K562 (cell line): ENCODE measurements at regions not wholly inside any gene's neighbourhood (a gene's known extent, or its start where the extent isn't known, plus 50 kb on each side); places are given as distances from the start of the nearest gene placed in this dataset.

Experiments used
- ARID1B ChIP-seq: fragments of 450-650 bp; IDR thresholded peaks from 2 replicates; pipeline ENCODE4 v1.6.1; 2016; ENCODE audit warnings: antibody characterized with exemption, mild to moderate bottlenecking, inconsistent platforms
- FOXK2 ChIP-seq, 2 experiments: fragments of 450-650 bp; IDR thresholded peaks in 1 of 2; conservative IDR thresholded peaks in 1 of 2; 2 replicates each; pipeline ENCODE4 v1.6.1; 2016; ENCODE audit warnings: low read depth in 2 of 2, mild to moderate bottlenecking in 1 of 2
- JUND ChIP-seq, 2 experiments: IDR thresholded peaks; 2 replicates in 1 of 2; 3 replicates in 1 of 2; pipeline ENCODE4 v1.6.1; 2011; ENCODE audit warnings: borderline replicate concordance in 2 of 2, low read depth in 2 of 2, low read length in 2 of 2, improper control_type of control experiment in 1 of 2, missing biosample characterization in 1 of 2, missing genetic modification characterization in 1 of 2, missing genetic modification reagents in 1 of 2
- MCM5 ChIP-seq: fragments of 450-650 bp; IDR thresholded peaks from 2 replicates; pipeline ENCODE4 v1.6.1; 2016; ENCODE audit warnings: low read depth
- MIER1 ChIP-seq: fragments of 450-650 bp; IDR thresholded peaks from 2 replicates; pipeline ENCODE4 v1.6.1; 2016; ENCODE audit warnings: antibody characterized with exemption, mild to moderate bottlenecking, low read depth
- MTA3 ChIP-seq: fragments of 450-650 bp; formaldehyde crosslinking; IDR thresholded peaks from 2 replicates; pipeline ENCODE4 v1.6.1; 2017; ENCODE audit warnings: mild to moderate bottlenecking, borderline replicate concordance
- PCBP2 ChIP-seq: fragments of 200-400 bp; formaldehyde crosslinking; IDR thresholded peaks from 2 replicates; pipeline ENCODE4 v1.6.1; 2018; ENCODE audit warnings: low read length, low read depth, mild to moderate bottlenecking, moderate library complexity; ENCODE audit not compliant: poor library complexity, severe bottlenecking
- PML ChIP-seq: IDR thresholded peaks from 2 replicates; pipeline ENCODE4 v1.6.1; 2012; ENCODE audit warnings: low read length, inconsistent platforms
- SIN3A ChIP-seq, 2 experiments: fragments of 150-350 bp in 1 of 2; IDR thresholded peaks; 2 replicates each; pipeline ENCODE4 v1.6.1; 2011 to 2016; ENCODE audit warnings: borderline replicate concordance in 2 of 2, low read depth in 2 of 2, low read length in 2 of 2, mild to moderate bottlenecking in 2 of 2, moderate library complexity in 2 of 2; ENCODE audit not compliant: control insufficient read depth in 1 of 2
- SMARCA5 ChIP-seq: fragments of 450-650 bp; IDR thresholded peaks from 2 replicates; pipeline ENCODE4 v1.6.1; 2016
- SMARCC2 ChIP-seq: fragments of 450-650 bp; IDR thresholded peaks from 2 replicates; pipeline ENCODE4 v1.6.1; 2017; ENCODE audit warnings: antibody characterized with exemption, moderate library complexity, mild to moderate bottlenecking, low read depth
- STAT5A ChIP-seq: IDR thresholded peaks from 2 replicates; pipeline ENCODE4 v1.6.1; 2012; ENCODE audit warnings: low read length, inconsistent platforms, borderline replicate concordance
- TCF3 ChIP-seq: sonication (generic); formaldehyde crosslinking; IDR thresholded peaks from 2 replicates; pipeline ENCODE4 v1.4.0; 2020; ENCODE audit warnings: mild to moderate bottlenecking, missing genetic modification reagents
- TOE1 ChIP-seq, 2 experiments: fragments of 450-650 bp in 1 of 2; sonication (generic) in 1 of 2; formaldehyde crosslinking in 1 of 2; IDR thresholded peaks; 2 replicates each; pipeline versions ENCODE4 v1.7.1 to v1.8.0; 2016 to 2022; ENCODE audit warnings: borderline replicate concordance in 2 of 2, mild to moderate bottlenecking in 2 of 2, antibody characterized with exemption in 1 of 2, inconsistent platforms in 1 of 2, low read depth in 1 of 2, missing genetic modification reagents in 1 of 2, moderate library complexity in 1 of 2
- XRCC5 ChIP-seq: fragments of 200-400 bp; formaldehyde crosslinking; IDR thresholded peaks from 2 replicates; pipeline ENCODE4 v1.6.1; 2017; ENCODE audit warnings: low read depth, mild to moderate bottlenecking, low read length
- ZNF263 ChIP-seq: sonication (generic); formaldehyde crosslinking; IDR thresholded peaks from 2 replicates; pipeline ENCODE4 v1.8.0; 2022; ENCODE audit warnings: mild to moderate bottlenecking, missing genetic modification reagents, borderline replicate concordance
- ZNF354B ChIP-seq: fragments of 250-450 bp; sonication (Bioruptor Pico); IDR thresholded peaks from 2 replicates; pipeline ENCODE4 v1.4.0; 2020
- ZNF586 ChIP-seq: fragments of 450-650 bp; formaldehyde crosslinking; conservative IDR thresholded peaks from 2 replicates; pipeline ENCODE4 v1.4.0; 2020; ENCODE audit warnings: mild to moderate bottlenecking, moderate library complexity
- ZNF589 ChIP-seq: fragments of 200-800 bp; sonication (Bioruptor generic); IDR thresholded peaks from 2 replicates; pipeline ENCODE4 v1.6.1; 2016; ENCODE audit warnings: low read depth, missing genetic modification characterization, missing compliant biosample characterization
- TF ChIP-seq, protein P1 (sequence below), 2 experiments: fragments of 450-650 bp in 1 of 2; sonication (generic) in 1 of 2; formaldehyde crosslinking in 1 of 2; IDR thresholded peaks in 1 of 2; conservative IDR thresholded peaks in 1 of 2; 2 replicates each; pipeline versions ENCODE4 v1.6.1 to v1.8.1; 2016 to 2023; ENCODE audit warnings: mild to moderate bottlenecking in 2 of 2, moderate library complexity in 2 of 2, inconsistent platforms in 1 of 2, missing genetic modification reagents in 1 of 2
- TF ChIP-seq, protein P2 (sequence below), 2 experiments: fragments of 450-650 bp; IDR thresholded peaks; 2 replicates each; pipeline ENCODE4 v1.6.1; 2018; ENCODE audit warnings: mild to moderate bottlenecking in 2 of 2, low read depth in 1 of 2; ENCODE audit not compliant: partially characterized antibody in 2 of 2

- TF ChIP-seq ZNF263 (CRISPR knock-in tag), result 0 out of 2 replicates have a peak, but pooled peaks have one; percentile 24
- TF ChIP-seq MTA3, result peak; percentile 24; the same call in 1 of the 2 replicates
- no peak for TF ChIP-seq SIN3A (IDR thresholded peaks at IDR 0.05; ENCODE audit: borderline replicate concordance in 2 of 2, control insufficient read depth in 1 of 2, low read depth in 2 of 2, low read length in 2 of 2)
- no peak for TF ChIP-seq MIER1
- no peak for TF ChIP-seq ZNF586
- TF ChIP-seq ZNF589 (CRISPR knock-in tag), result 0 out of 2 replicates have a peak, but pooled peaks have one; percentile 68
- TF ChIP-seq TOE1 (IDR thresholded peaks at IDR 0.05; ENCODE audit: borderline replicate concordance), result no peak
- 0 out of 2 replicates have a peak, but pooled peaks have one; percentile 77 for TF ChIP-seq TOE1 (CRISPR knock-in tag; IDR thresholded peaks at IDR 0.05; ENCODE audit: borderline replicate concordance, low read depth)
- TF ChIP-seq MCM5, result no peak
- peak; percentile 52; the same call in 1 of the 2 replicates for TF ChIP-seq JUND (IDR thresholded peaks at IDR 0.05; ENCODE audit: borderline replicate concordance, low read depth, low read length)
- TF ChIP-seq JUND (tag; IDR thresholded peaks at IDR 0.05; ENCODE audit: borderline replicate concordance, low read depth, low read length), result no peak; the same call in 1 of the 3 replicates
- no peak for TF ChIP-seq XRCC5
- peak; percentile 86 for TF ChIP-seq TCF3 (CRISPR knock-in tag)
- TF ChIP-seq FOXK2 (conservative IDR thresholded peaks at IDR 0.05 in 1 of 2, IDR thresholded peaks at IDR 0.05 in 1 of 2; ENCODE audit: low read depth in 2 of 2), result peak; percentile 91 to 94
- TF ChIP-seq STAT5A, result peak; percentile 59
- TF ChIP-seq, protein P1, sequence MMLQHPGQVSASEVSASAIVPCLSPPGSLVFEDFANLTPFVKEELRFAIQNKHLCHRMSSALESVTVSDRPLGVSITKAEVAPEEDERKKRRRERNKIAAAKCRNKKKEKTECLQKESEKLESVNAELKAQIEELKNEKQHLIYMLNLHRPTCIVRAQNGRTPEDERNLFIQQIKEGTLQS (IDR thresholded peaks at IDR 0.05), result peak; percentile 14; the same call in 1 of the 2 replicates
- TF ChIP-seq, protein P1 (CRISPR knock-in tag; conservative IDR thresholded peaks at IDR 0.05), result no peak
- TF ChIP-seq, protein P2, sequence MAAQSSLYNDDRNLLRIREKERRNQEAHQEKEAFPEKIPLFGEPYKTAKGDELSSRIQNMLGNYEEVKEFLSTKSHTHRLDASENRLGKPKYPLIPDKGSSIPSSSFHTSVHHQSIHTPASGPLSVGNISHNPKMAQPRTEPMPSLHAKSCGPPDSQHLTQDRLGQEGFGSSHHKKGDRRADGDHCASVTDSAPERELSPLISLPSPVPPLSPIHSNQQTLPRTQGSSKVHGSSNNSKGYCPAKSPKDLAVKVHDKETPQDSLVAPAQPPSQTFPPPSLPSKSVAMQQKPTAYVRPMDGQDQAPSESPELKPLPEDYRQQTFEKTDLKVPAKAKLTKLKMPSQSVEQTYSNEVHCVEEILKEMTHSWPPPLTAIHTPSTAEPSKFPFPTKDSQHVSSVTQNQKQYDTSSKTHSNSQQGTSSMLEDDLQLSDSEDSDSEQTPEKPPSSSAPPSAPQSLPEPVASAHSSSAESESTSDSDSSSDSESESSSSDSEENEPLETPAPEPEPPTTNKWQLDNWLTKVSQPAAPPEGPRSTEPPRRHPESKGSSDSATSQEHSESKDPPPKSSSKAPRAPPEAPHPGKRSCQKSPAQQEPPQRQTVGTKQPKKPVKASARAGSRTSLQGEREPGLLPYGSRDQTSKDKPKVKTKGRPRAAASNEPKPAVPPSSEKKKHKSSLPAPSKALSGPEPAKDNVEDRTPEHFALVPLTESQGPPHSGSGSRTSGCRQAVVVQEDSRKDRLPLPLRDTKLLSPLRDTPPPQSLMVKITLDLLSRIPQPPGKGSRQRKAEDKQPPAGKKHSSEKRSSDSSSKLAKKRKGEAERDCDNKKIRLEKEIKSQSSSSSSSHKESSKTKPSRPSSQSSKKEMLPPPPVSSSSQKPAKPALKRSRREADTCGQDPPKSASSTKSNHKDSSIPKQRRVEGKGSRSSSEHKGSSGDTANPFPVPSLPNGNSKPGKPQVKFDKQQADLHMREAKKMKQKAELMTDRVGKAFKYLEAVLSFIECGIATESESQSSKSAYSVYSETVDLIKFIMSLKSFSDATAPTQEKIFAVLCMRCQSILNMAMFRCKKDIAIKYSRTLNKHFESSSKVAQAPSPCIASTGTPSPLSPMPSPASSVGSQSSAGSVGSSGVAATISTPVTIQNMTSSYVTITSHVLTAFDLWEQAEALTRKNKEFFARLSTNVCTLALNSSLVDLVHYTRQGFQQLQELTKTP (IDR thresholded peaks at IDR 0.05; ENCODE audit: low read depth in 1 of 2, partially characterized antibody in 2 of 2), result peak in 1 of 2 experiments; percentile 47
- peak; percentile 88 for TF ChIP-seq PML
- no peak for TF ChIP-seq PCBP2
- TF ChIP-seq SMARCC2, result peak; percentile 53; the same call in 1 of the 2 replicates
- TF ChIP-seq ARID1B, result peak; percentile 93
- TF ChIP-seq ZNF354B (CRISPR knock-in tag), result no peak
- TF ChIP-seq SMARCA5, result no peak
These were observed 220.3 kb downstream of the ANAPC1 start (continued) for GRCh38 chr2:111663471-111664274.
